WTC11 (cell line): ENCODE measurements at regions not wholly inside any gene's neighbourhood (a gene's known extent, or its start where the extent isn't known, plus 50 kb on each side); places are given as distances from the start of the nearest gene placed in this dataset.

Experiments used
- ATAC-seq: fragments of 200-7000 bp; cut with Tn5 transposase; 2 replicates; pipeline ENCODE4 v1.10.0; 2021; ENCODE audit warnings: mild to moderate bottlenecking, moderate library complexity
- CTCF ChIA-PET: fragments of 300-600 bp; sonication (Branson Sonifier 250); formaldehyde crosslinking; loops from one replicate; lab custom pipeline; 2021; ENCODE audit warnings: antibody characterized with exemption; lab: Charles Lee
- POLR2A ChIA-PET: fragments of 350-600 bp; sonication (Branson Sonifier 250); formaldehyde crosslinking; loops from one replicate; lab custom pipeline; 2021; ENCODE audit warnings: antibody characterized with exemption; lab: Charles Lee
- DNase-seq: peaks from one replicate; pipeline ENCODE4 v3.0.0; 2021; ENCODE audit warnings: low spot score
- H3K27ac Mint-ChIP-seq: 2 replicates; pipeline ENCODE4 v1.8.0; 2021; ENCODE audit warnings: mixed read lengths
- H3K27me3 Mint-ChIP-seq: 2 replicates; pipeline ENCODE4 v1.8.0; 2021; ENCODE audit warnings: low read depth, mild to moderate bottlenecking, moderate library complexity, mixed read lengths
- H3K36me3 Mint-ChIP-seq: 2 replicates; pipeline ENCODE4 v1.8.0; 2021; ENCODE audit warnings: mixed read lengths
- H3K4me1 Mint-ChIP-seq: 2 replicates; pipeline ENCODE4 v1.8.0; 2022; ENCODE audit warnings: mixed read lengths
- H3K4me3 Mint-ChIP-seq: 2 replicates; pipeline ENCODE4 v1.8.0; 2021; ENCODE audit warnings: mild to moderate bottlenecking, moderate library complexity, mixed read lengths
- H3K9me3 Mint-ChIP-seq: 2 replicates; pipeline ENCODE4 v1.8.0; 2021; ENCODE audit warnings: mixed read lengths
- ARID4B ChIP-seq: sonication (generic); formaldehyde crosslinking; IDR thresholded peaks from 2 replicates; pipeline ENCODE4 v1.8.0; 2023; ENCODE audit warnings: missing genetic modification reagents, mild to moderate bottlenecking, borderline replicate concordance
- ERG ChIP-seq: fragments of 250-450 bp; sonication (Bioruptor Pico); IDR thresholded peaks from 2 replicates; pipeline ENCODE4 v1.8.0; 2021; ENCODE audit warnings: mild to moderate bottlenecking
- ETV6 ChIP-seq: sonication (generic); formaldehyde crosslinking; IDR thresholded peaks from 2 replicates; pipeline ENCODE4 v1.8.1; 2022; ENCODE audit warnings: mild to moderate bottlenecking, missing genetic modification reagents
- KAT7 ChIP-seq: sonication (generic); formaldehyde crosslinking; IDR thresholded peaks from 2 replicates; pipeline ENCODE4 v1.8.1; 2023; ENCODE audit warnings: missing genetic modification reagents, mild to moderate bottlenecking, borderline replicate concordance
- MXD4 ChIP-seq: fragments of 250-450 bp; sonication (Bioruptor Pico); IDR thresholded peaks from 2 replicates; pipeline ENCODE4 v1.8.0; 2021; ENCODE audit warnings: mild to moderate bottlenecking, moderate library complexity, borderline replicate concordance
- SOX15 ChIP-seq: fragments of 250-450 bp; sonication (Bioruptor Pico); IDR thresholded peaks from 2 replicates; pipeline ENCODE4 v1.9.0; 2021; ENCODE audit warnings: mild to moderate bottlenecking
- TCF7 ChIP-seq: sonication (generic); formaldehyde crosslinking; IDR thresholded peaks from 2 replicates; pipeline ENCODE4 v1.8.0; 2022; ENCODE audit warnings: mild to moderate bottlenecking, low read depth, missing genetic modification reagents, moderate library complexity
- ZMAT4 ChIP-seq: fragments of 250-450 bp; sonication (Bioruptor Pico); IDR thresholded peaks from 2 replicates; pipeline ENCODE4 v1.9.0; 2021; ENCODE audit warnings: mild to moderate bottlenecking
- TF ChIP-seq, protein P1 (sequence below): sonication (generic); formaldehyde crosslinking; IDR thresholded peaks from 2 replicates; pipeline ENCODE4 v1.8.0; 2023; ENCODE audit warnings: missing genetic modification reagents
- TF ChIP-seq, protein P2 (sequence below): fragments of 250-450 bp; sonication (Bioruptor Pico); IDR thresholded peaks from 2 replicates; pipeline ENCODE4 v1.9.0; 2021; ENCODE audit warnings: mild to moderate bottlenecking, borderline replicate concordance

- Mint-ChIP-seq H3K4me1 (peaks cover 19% of the 10 kb centered on the region), H3K9me3 (peaks cover 16% of the 10 kb centered on the region), H3K27ac (peak overlapping the region; percentile 91), H3K4me3 (no peak overlapping the region; the same call in 1 of the 2 replicates), H3K27me3 (no peaks in the 10 kb centered on the region), H3K36me3 (peaks cover 8% of the 10 kb centered on the region)
- no peak for TF ChIP-seq ARID4B (CRISPR knock-in tag)
- 0 out of 2 replicates have a peak, but pooled peaks have one; percentile 29 for TF ChIP-seq ETV6 (CRISPR knock-in tag)
- DNase-seq (no peak), ATAC-seq (peak; percentile 92)
- ChIA-PET POLR2A (no interaction called here), CTCF (interaction anchor here (0.7 kb wide), 1 partner anchor 306 kb away, joined by 3 read pairs; no protein-coding TSS in a partner anchor)
Observed at GRCh38 chr13:80716610-80717081, 375.7 kb upstream of the SPRY2 start.

DNA sequence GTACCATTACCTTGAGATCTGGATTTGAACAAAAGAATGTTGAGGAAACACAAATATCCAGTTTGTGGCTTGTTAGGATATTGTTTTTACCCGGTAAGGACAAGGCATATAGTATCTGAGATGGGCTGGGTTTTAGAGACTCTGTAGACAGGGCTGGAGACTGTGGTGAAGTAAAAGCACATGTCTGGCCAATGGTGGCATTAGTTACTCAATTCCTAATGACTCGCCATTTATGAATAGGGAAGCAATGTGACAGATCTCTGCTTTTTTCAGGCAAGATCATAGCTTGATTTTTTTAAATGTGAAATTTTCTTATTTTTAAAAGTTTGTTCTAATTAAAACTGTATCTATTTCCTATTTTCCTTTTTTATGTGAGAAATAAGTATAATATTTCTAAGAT lies 371.1 kb upstream of the SPRY2 start:
- H3K36me3 Mint-ChIP-seq = peaks cover 8% of the 10 kb centered on the region
- DNase-seq = no peak
- no peak overlapping the region for H3K4me3 Mint-ChIP-seq
- H3K27me3 Mint-ChIP-seq = no peaks in the 10 kb centered on the region
- peaks cover 24% of the 10 kb centered on the region for H3K9me3 Mint-ChIP-seq
- H3K4me1 Mint-ChIP-seq = peaks cover 12% of the 10 kb centered on the region
- H3K27ac Mint-ChIP-seq = no peak overlapping the region
- ChIA-PET POLR2A (no interaction called here), CTCF (no interaction called here)
- TF ChIP-seq SOX15 (no peak), TCF7 (CRISPR knock-in tag) (no peak), KAT7 (CRISPR knock-in tag) (no peak), ERG (no peak), ZMAT4 (no peak)
- TF ChIP-seq, protein P1, sequence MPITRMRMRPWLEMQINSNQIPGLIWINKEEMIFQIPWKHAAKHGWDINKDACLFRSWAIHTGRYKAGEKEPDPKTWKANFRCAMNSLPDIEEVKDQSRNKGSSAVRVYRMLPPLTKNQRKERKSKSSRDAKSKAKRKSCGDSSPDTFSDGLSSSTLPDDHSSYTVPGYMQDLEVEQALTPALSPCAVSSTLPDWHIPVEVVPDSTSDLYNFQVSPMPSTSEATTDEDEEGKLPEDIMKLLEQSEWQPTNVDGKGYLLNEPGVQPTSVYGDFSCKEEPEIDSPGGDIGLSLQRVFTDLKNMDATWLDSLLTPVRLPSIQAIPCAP (CRISPR knock-in tag) = no peak
- TF ChIP-seq, protein P2, sequence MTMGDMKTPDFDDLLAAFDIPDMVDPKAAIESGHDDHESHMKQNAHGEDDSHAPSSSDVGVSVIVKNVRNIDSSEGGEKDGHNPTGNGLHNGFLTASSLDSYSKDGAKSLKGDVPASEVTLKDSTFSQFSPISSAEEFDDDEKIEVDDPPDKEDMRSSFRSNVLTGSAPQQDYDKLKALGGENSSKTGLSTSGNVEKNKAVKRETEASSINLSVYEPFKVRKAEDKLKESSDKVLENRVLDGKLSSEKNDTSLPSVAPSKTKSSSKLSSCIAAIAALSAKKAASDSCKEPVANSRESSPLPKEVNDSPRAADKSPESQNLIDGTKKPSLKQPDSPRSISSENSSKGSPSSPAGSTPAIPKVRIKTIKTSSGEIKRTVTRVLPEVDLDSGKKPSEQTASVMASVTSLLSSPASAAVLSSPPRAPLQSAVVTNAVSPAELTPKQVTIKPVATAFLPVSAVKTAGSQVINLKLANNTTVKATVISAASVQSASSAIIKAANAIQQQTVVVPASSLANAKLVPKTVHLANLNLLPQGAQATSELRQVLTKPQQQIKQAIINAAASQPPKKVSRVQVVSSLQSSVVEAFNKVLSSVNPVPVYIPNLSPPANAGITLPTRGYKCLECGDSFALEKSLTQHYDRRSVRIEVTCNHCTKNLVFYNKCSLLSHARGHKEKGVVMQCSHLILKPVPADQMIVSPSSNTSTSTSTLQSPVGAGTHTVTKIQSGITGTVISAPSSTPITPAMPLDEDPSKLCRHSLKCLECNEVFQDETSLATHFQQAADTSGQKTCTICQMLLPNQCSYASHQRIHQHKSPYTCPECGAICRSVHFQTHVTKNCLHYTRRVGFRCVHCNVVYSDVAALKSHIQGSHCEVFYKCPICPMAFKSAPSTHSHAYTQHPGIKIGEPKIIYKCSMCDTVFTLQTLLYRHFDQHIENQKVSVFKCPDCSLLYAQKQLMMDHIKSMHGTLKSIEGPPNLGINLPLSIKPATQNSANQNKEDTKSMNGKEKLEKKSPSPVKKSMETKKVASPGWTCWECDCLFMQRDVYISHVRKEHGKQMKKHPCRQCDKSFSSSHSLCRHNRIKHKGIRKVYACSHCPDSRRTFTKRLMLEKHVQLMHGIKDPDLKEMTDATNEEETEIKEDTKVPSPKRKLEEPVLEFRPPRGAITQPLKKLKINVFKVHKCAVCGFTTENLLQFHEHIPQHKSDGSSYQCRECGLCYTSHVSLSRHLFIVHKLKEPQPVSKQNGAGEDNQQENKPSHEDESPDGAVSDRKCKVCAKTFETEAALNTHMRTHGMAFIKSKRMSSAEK (CRISPR knock-in tag) = no peak
- TF ChIP-seq, all 79 proteins: peak for 0
- no peak for ATAC-seq

DNA sequence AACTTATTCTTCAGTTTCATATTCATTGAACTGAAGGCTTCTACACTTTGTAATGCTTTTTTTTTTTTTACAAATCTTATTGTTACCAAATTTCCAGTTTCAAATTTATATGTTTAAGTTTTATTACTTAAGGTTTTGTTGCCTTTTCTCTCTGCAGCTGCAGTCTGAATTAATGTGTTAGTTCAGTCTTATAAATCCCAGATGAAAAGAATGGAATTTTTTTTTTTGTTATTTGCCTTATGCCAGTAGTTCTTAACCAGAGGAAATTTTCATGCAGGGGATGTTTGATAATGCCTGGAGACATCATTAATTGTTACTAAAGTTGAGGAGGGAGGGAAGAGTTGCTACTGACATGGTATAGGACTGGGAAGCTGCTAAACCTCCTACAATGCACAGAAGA lies 367.9 kb upstream of the SPRY2 start:
- H3K4me1 Mint-ChIP-seq = no peaks in the 10 kb centered on the region
- peaks cover 8% of the 10 kb centered on the region for H3K36me3 Mint-ChIP-seq
- no peak for TF ChIP-seq SOX15
- no peak for TF ChIP-seq MXD4 (CRISPR knock-in tag)
- no peaks in the 10 kb centered on the region for H3K27me3 Mint-ChIP-seq
- DNase-seq (no peak), ATAC-seq (no peak)
- H3K9me3 Mint-ChIP-seq = peaks cover 24% of the 10 kb centered on the region
- CTCF ChIA-PET = no interaction called here
- POLR2A ChIA-PET = no interaction called here
- no peak overlapping the region for H3K4me3 Mint-ChIP-seq
- H3K27ac Mint-ChIP-seq = no peak overlapping the region
